Suprapubic skin (tissue), 4 donors: ENCODE measurements at regions not wholly inside any gene's neighbourhood (a gene's known extent, or its start where the extent isn't known, plus 50 kb on each side); places are given as distances from the start of the nearest gene placed in this dataset.

ENCODE experiments used
- CTCF ChIP-seq, 2 donors: fragments of 200-600 bp in 1 of 2; fragments of 450-650 bp in 1 of 2; sonication (generic) in 1 of 2; IDR thresholded peaks; one replicate each; pipeline ENCODE4 v1.5.1; 2016 to 2019; ENCODE audit warnings: antibody characterized with exemption in 2 of 2, mild to moderate bottlenecking in 1 of 2, moderate library complexity in 1 of 2
- EP300 ChIP-seq: sonication (generic); formaldehyde crosslinking; IDR thresholded peaks from one replicate; pipeline ENCODE4 v1.6.1; 2017; ENCODE audit warnings: antibody characterized with exemption
- POLR2A ChIP-seq, 2 donors: fragments of 450-650 bp; IDR thresholded peaks; one replicate each; pipeline ENCODE4 v1.6.1; 2017; ENCODE audit warnings: antibody characterized with exemption in 2 of 2, mild to moderate bottlenecking in 2 of 2, moderate library complexity in 2 of 2
- POLR2AphosphoS5 ChIP-seq, 3 donors: sonication (generic); formaldehyde crosslinking; IDR thresholded peaks; one replicate each; pipeline ENCODE4 v1.6.1; 2017; ENCODE audit warnings: antibody characterized with exemption in 3 of 3

GRCh38 chrY:7962350-7962749 is 1050.8 kb upstream of the AMELY start:
- TF ChIP-seq POLR2A (IDR thresholded peaks at IDR 0.05): no peak
- no peak for TF ChIP-seq EP300
- no peak for TF ChIP-seq CTCF (IDR thresholded peaks at IDR 0.05)
- TF ChIP-seq POLR2AphosphoS5 (IDR thresholded peaks at IDR 0.05): no peak
